HCT116 (cell line): ENCODE measurements at regions not wholly inside any gene's neighbourhood (a gene's known extent, or its start where the extent isn't known, plus 50 kb on each side); places are given as distances from the start of the nearest gene placed in this dataset.

Experiments
- ATAC-seq: fragments of 200-7000 bp; cut with Tn5 transposase; 2 replicates; pipeline ENCODE4 v1.9.1; 2020; ENCODE audit warnings: mild to moderate bottlenecking, moderate library complexity
- BruUV-seq: library from RNA; stranded (reverse); fragments of 400-500 nt; replicated peaks from 2 replicates; lab custom pipeline; 2021; lab: Mats Ljungman, UMichigan
- CTCF ChIA-PET: fragments of 300-600 bp; sonication (Branson Sonifier 250); formaldehyde crosslinking; loops from one replicate; lab custom pipeline; 2021; ENCODE audit warnings: antibody characterized with exemption; lab: Charles Lee
- POLR2A ChIA-PET: fragments of 300-600, 350-600 bp; sonication (Branson Sonifier 250); formaldehyde crosslinking; loops from one replicate; lab custom pipeline; 2021; ENCODE audit warnings: antibody characterized with exemption; lab: Charles Lee
- RAD21 ChIA-PET, 2 experiments: fragments of 300-600 bp; sonication (Branson Sonifier 250); formaldehyde crosslinking; loops; one replicate each; lab custom pipeline; 2023; ENCODE audit warnings: low total read pairs in 2 of 2; ENCODE audit not compliant: uncharacterized antibody in 2 of 2, unreplicated experiment in 2 of 2, low non-redundant PET in 1 of 2; lab: Charles Lee
- DNase-seq: peaks from one replicate; pipeline ENCODE4 v3.0.0-alpha.2; 2010; ENCODE audit warnings: low read depth, low spot score
- H2AFZ ChIP-seq: fragments of 200-600 bp; shearing (Covaris generic), sonication (generic); 2 replicates; pipeline ENCODE4 v1.6.1; 2017; ENCODE audit warnings: low read depth, mixed run types, mixed read lengths, antibody characterized with exemption, low read length; ENCODE audit not compliant: poor library complexity, severe bottlenecking
- H3K27ac ChIP-seq: 2 replicates; pipeline ENCODE4 v1.5.1; 2012; ENCODE audit warnings: low read depth, low read length
- H3K27me3 ChIP-seq: fragments of 200-600 bp; sonication (generic); 2 replicates; pipeline ENCODE4 v1.6.1; 2016; ENCODE audit warnings: mixed run types, low read length, mixed read lengths; ENCODE audit not compliant: insufficient read depth
- H3K36me3 ChIP-seq, 2 experiments: fragments of 200-500 bp in 1 of 2; fragments of 200-600 bp in 1 of 2; sonication (Bioruptor generic) in 1 of 2; sonication (generic) in 1 of 2; 2 replicates each; pipeline versions ENCODE4 v1.5.1 to v1.6.1; 2014 to 2016; ENCODE audit warnings: low read length in 2 of 2, inconsistent platforms in 1 of 2, mixed read lengths in 1 of 2, mixed run types in 1 of 2; ENCODE audit not compliant: insufficient read depth in 2 of 2, control insufficient read depth in 1 of 2
- H3K4me1 ChIP-seq, 2 experiments: fragments of 200-600 bp in 1 of 2; sonication (generic) in 1 of 2; 2 replicates each; pipeline versions ENCODE4 v1.5.1 to v1.6.1; 2012 to 2017; ENCODE audit warnings: low read length in 2 of 2, inconsistent platforms in 1 of 2, mild to moderate bottlenecking in 1 of 2, mixed read lengths in 1 of 2, mixed run types in 1 of 2, moderate library complexity in 1 of 2; ENCODE audit not compliant: insufficient read depth in 2 of 2, control insufficient read depth in 1 of 2
- H3K4me2 ChIP-seq: fragments of 200-600 bp; sonication (generic); 2 replicates; pipeline ENCODE4 v1.6.1; 2017; ENCODE audit warnings: mixed run types, low read length, mixed read lengths
- H3K4me3 ChIP-seq, 2 experiments: fragments of 200-600 bp in 1 of 2; sonication (generic) in 1 of 2; replicated peaks in 1 of 2; 2 replicates each; pipeline ENCODE4 v1.5.1; 2011 to 2016; ENCODE audit warnings: low read length in 2 of 2, control low read depth in 1 of 2, low read depth in 1 of 2, mild to moderate bottlenecking in 1 of 2, mixed read lengths in 1 of 2, mixed run types in 1 of 2
- H3K79me2 ChIP-seq: fragments of 200-600 bp; sonication (generic); 2 replicates; pipeline ENCODE4 v1.6.1; 2017; ENCODE audit warnings: mild to moderate bottlenecking, mixed run types, low read length, moderate library complexity, mixed read lengths; ENCODE audit not compliant: insufficient read depth
- H3K9ac ChIP-seq: fragments of 200-600 bp; sonication (generic); 2 replicates; pipeline ENCODE4 v1.6.1; 2016; ENCODE audit warnings: low read length, mixed read lengths
- H3K9me2 ChIP-seq: fragments of 200-600 bp; sonication (generic), shearing (Covaris generic); 2 replicates; pipeline ENCODE4 v1.6.1; 2017; ENCODE audit warnings: mixed run types, mild to moderate bottlenecking, moderate library complexity; ENCODE audit not compliant: insufficient read depth
- H3K9me3 ChIP-seq, 2 experiments: fragments of 200-500 bp in 1 of 2; fragments of 200-600 bp in 1 of 2; sonication (Bioruptor generic) in 1 of 2; sonication (generic) in 1 of 2; 2 replicates each; pipeline ENCODE4 v1.6.1; 2014 to 2017; ENCODE audit warnings: low read length in 2 of 2, mixed read lengths in 2 of 2, inconsistent platforms in 1 of 2, low read depth in 1 of 2, mild to moderate bottlenecking in 1 of 2, mixed run types in 1 of 2, moderate library complexity in 1 of 2; ENCODE audit not compliant: control insufficient read depth in 1 of 2, insufficient read depth in 1 of 2
- H4K20me1 ChIP-seq: fragments of 200-600 bp; sonication (generic), shearing (Covaris generic); 2 replicates; pipeline ENCODE4 v1.6.1; 2017; ENCODE audit warnings: mixed run types, mild to moderate bottlenecking, moderate library complexity; ENCODE audit not compliant: insufficient read depth
- CBX3 ChIP-seq: IDR thresholded peaks from 2 replicates; pipeline ENCODE4 v1.6.1; 2012; ENCODE audit warnings: low read depth
- CEBPB ChIP-seq: IDR thresholded peaks from 2 replicates; pipeline ENCODE4 v1.6.1; 2012; ENCODE audit warnings: low read depth
- EGR1 ChIP-seq: IDR thresholded peaks from 2 replicates; pipeline ENCODE4 v1.6.1; 2012; ENCODE audit warnings: low read depth
- ELF1 ChIP-seq: IDR thresholded peaks from 2 replicates; pipeline ENCODE4 v1.6.1; 2012; ENCODE audit warnings: low read depth, borderline replicate concordance
- EZH2 ChIP-seq: fragments of 200-600 bp; sonication (generic); IDR thresholded peaks from 2 replicates; pipeline ENCODE4 v1.6.1; 2017; ENCODE audit warnings: antibody characterized with exemption, mixed run types
- EZH2phosphoT487 ChIP-seq: fragments of 200-600 bp; IDR thresholded peaks from 2 replicates; pipeline ENCODE4 v1.6.1; 2018; ENCODE audit warnings: antibody characterized with exemption, borderline replicate concordance
- FOSL1 ChIP-seq: IDR thresholded peaks from 2 replicates; pipeline ENCODE4 v1.6.1; 2012; ENCODE audit warnings: low read depth
- JUND ChIP-seq: IDR thresholded peaks from 2 replicates; pipeline ENCODE4 v1.6.1; 2012
- POLR2A ChIP-seq: IDR thresholded peaks from 2 replicates; pipeline ENCODE4 v1.7.0; 2011; ENCODE audit warnings: borderline replicate concordance; ENCODE audit not compliant: insufficient read depth, insufficient read length; ENCODE audit errors: extremely low read depth
- SIN3A ChIP-seq: IDR thresholded peaks from 2 replicates; pipeline ENCODE4 v1.6.1; 2012; ENCODE audit warnings: low read depth
- SP1 ChIP-seq: IDR thresholded peaks from 2 replicates; pipeline ENCODE4 v1.6.1; 2012; ENCODE audit warnings: low read depth
- SRF ChIP-seq: IDR thresholded peaks from 2 replicates; pipeline ENCODE4 v1.6.1; 2012; ENCODE audit warnings: low read depth
- TCF7L2 ChIP-seq: IDR thresholded peaks from 2 replicates; pipeline ENCODE4 v1.7.0; 2011; ENCODE audit warnings: borderline replicate concordance, inconsistent platforms; ENCODE audit not compliant: insufficient read depth, insufficient read length; ENCODE audit errors: extremely low read depth
- YY1 ChIP-seq: IDR thresholded peaks from 2 replicates; pipeline ENCODE4 v1.6.1; 2011; ENCODE audit warnings: low read length, low read depth, moderate library complexity, mild to moderate bottlenecking; ENCODE audit not compliant: insufficient replicate concordance; ENCODE audit errors: extremely low read depth
- ZNF274 ChIP-seq: fragments of 200-500 bp; sonication (Bioruptor generic); IDR thresholded peaks from 2 replicates; pipeline ENCODE4 v1.6.1; 2014; ENCODE audit warnings: mild to moderate bottlenecking, low read depth, low read length, inconsistent platforms
- intact Hi-C: fragments of 100-400 bp; cut with micrococcal nuclease; formaldehyde crosslinking; loops from 2 replicates; pipeline ENCODE4 v1.10.0; 2022
- TF ChIP-seq, protein P1 (sequence below), 3 experiments: fragments of 200-600 bp in 1 of 3; sonication (generic) in 1 of 3; IDR thresholded peaks in 2 of 3; conservative IDR thresholded peaks in 1 of 3; 2 replicates each; pipeline ENCODE4 v1.5.1; 2012 to 2017; ENCODE audit warnings: low read depth in 2 of 3, low read length in 2 of 3, antibody characterized with exemption in 1 of 3, borderline replicate concordance in 1 of 3, control low read depth in 1 of 3, mild to moderate bottlenecking in 1 of 3, mixed read lengths in 1 of 3, mixed run types in 1 of 3, moderate library complexity in 1 of 3; ENCODE audit not compliant: insufficient read depth in 1 of 3
- TF ChIP-seq, protein P2 (sequence below): IDR thresholded peaks from 2 replicates; pipeline ENCODE4 v1.6.1; 2012; ENCODE audit warnings: low read depth
- TF ChIP-seq, protein P3 (sequence below): IDR thresholded peaks from 2 replicates; pipeline ENCODE4 v1.6.1; 2011; ENCODE audit warnings: mild to moderate bottlenecking, low read length, moderate library complexity; ENCODE audit not compliant: insufficient replicate concordance; ENCODE audit errors: extremely low read depth

DNA sequence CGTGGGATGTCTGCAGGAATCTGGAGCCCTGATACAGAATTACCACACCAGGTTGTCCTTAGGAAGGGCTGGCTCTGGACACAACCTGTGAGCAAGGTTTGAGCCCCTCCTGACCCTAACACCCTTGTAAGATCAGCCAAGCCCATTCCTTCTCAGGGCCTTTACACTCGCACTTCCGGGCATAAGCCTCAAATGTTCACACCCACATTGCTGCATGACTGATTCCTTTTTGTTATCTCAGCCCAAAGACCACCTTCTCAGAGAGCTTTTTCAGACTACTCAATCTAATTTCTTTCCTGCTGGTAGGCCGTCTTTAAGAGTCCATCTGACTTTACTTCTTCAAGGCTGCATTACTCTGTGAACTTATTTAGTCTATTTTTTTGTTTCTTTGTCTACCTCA lies 464.0 kb upstream of the SPRED2 start:
- intact Hi-C loops: no loop called here
- Histone ChIP-seq H3K27me3 (peaks cover 32% of the 10 kb centered on the region), H4K20me1 (no peaks in the 10 kb centered on the region), H3K27ac (no peak overlapping the region), H3K4me3 (no peak overlapping the region), H3K36me3 (no peaks in the 10 kb centered on the region), H3K4me1 (no peaks in the 10 kb centered on the region), H3K4me2 (no peak overlapping the region), H3K9ac (no peak overlapping the region), H3K79me2 (no peaks in the 10 kb centered on the region)
- no TSS peak for BruUV-seq
- CTCF ChIA-PET: no interaction called here
- no peak for DNase-seq
- TF ChIP-seq SRF: no peak
- TF ChIP-seq SP1: no peak
- TF ChIP-seq ZNF274: no peak
- TF ChIP-seq EZH2phosphoT487: no peak
- TF ChIP-seq, protein P1, sequence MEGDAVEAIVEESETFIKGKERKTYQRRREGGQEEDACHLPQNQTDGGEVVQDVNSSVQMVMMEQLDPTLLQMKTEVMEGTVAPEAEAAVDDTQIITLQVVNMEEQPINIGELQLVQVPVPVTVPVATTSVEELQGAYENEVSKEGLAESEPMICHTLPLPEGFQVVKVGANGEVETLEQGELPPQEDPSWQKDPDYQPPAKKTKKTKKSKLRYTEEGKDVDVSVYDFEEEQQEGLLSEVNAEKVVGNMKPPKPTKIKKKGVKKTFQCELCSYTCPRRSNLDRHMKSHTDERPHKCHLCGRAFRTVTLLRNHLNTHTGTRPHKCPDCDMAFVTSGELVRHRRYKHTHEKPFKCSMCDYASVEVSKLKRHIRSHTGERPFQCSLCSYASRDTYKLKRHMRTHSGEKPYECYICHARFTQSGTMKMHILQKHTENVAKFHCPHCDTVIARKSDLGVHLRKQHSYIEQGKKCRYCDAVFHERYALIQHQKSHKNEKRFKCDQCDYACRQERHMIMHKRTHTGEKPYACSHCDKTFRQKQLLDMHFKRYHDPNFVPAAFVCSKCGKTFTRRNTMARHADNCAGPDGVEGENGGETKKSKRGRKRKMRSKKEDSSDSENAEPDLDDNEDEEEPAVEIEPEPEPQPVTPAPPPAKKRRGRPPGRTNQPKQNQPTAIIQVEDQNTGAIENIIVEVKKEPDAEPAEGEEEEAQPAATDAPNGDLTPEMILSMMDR (IDR thresholded peaks at IDR 0.05 in 2 of 3, conservative IDR thresholded peaks at IDR 0.05 in 1 of 3; ENCODE audit: borderline replicate concordance in 1 of 3, insufficient read depth in 1 of 3, low read depth in 2 of 3, low read length in 2 of 3): no peak
- TF ChIP-seq CBX3: no peak
- no peak for TF ChIP-seq FOSL1
- TF ChIP-seq, protein P2, sequence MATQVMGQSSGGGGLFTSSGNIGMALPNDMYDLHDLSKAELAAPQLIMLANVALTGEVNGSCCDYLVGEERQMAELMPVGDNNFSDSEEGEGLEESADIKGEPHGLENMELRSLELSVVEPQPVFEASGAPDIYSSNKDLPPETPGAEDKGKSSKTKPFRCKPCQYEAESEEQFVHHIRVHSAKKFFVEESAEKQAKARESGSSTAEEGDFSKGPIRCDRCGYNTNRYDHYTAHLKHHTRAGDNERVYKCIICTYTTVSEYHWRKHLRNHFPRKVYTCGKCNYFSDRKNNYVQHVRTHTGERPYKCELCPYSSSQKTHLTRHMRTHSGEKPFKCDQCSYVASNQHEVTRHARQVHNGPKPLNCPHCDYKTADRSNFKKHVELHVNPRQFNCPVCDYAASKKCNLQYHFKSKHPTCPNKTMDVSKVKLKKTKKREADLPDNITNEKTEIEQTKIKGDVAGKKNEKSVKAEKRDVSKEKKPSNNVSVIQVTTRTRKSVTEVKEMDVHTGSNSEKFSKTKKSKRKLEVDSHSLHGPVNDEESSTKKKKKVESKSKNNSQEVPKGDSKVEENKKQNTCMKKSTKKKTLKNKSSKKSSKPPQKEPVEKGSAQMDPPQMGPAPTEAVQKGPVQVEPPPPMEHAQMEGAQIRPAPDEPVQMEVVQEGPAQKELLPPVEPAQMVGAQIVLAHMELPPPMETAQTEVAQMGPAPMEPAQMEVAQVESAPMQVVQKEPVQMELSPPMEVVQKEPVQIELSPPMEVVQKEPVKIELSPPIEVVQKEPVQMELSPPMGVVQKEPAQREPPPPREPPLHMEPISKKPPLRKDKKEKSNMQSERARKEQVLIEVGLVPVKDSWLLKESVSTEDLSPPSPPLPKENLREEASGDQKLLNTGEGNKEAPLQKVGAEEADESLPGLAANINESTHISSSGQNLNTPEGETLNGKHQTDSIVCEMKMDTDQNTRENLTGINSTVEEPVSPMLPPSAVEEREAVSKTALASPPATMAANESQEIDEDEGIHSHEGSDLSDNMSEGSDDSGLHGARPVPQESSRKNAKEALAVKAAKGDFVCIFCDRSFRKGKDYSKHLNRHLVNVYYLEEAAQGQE: no peak
- TF ChIP-seq JUND: no peak
- TF ChIP-seq YY1: no peak
- no peak for TF ChIP-seq SIN3A
- TF ChIP-seq EZH2: no peak
- TF ChIP-seq POLR2A: no peak
- no peak for TF ChIP-seq ELF1
- no peak for TF ChIP-seq TCF7L2
- TF ChIP-seq EGR1: no peak
- TF ChIP-seq, protein P3, sequence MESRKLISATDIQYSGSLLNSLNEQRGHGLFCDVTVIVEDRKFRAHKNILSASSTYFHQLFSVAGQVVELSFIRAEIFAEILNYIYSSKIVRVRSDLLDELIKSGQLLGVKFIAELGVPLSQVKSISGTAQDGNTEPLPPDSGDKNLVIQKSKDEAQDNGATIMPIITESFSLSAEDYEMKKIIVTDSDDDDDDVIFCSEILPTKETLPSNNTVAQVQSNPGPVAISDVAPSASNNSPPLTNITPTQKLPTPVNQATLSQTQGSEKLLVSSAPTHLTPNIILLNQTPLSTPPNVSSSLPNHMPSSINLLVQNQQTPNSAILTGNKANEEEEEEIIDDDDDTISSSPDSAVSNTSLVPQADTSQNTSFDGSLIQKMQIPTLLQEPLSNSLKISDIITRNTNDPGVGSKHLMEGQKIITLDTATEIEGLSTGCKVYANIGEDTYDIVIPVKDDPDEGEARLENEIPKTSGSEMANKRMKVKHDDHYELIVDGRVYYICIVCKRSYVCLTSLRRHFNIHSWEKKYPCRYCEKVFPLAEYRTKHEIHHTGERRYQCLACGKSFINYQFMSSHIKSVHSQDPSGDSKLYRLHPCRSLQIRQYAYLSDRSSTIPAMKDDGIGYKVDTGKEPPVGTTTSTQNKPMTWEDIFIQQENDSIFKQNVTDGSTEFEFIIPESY: no peak
- TF ChIP-seq CEBPB: no peak
- TF ChIP-seq, all 23 proteins: peak for 0
- H3K9me2 ChIP-seq: no peaks in the 10 kb centered on the region
- ChIA-PET RAD21 (no interaction called here), POLR2A (no interaction called here)
- no peaks in the 10 kb centered on the region for H3K9me3 ChIP-seq
- no peak overlapping the region for H2AFZ ChIP-seq
- ATAC-seq: no peak
